ENCODE measurements at regions not wholly inside any gene's neighbourhood (a gene's known extent, or its start where the extent isn't known, plus 50 kb on each side); places are given as distances from the start of the nearest gene placed in this dataset.

- Histone ChIP-seq H3K9me3 (ENCODE audit: low read depth) (no peaks in the 10 kb centered on the region), H3K27ac (no peak overlapping the region), H3K4me2 (no peak overlapping the region), H3K79me2 (no peaks in the 10 kb centered on the region), H3K9me2 (replicated peaks; ENCODE audit: insufficient read depth) (no peaks in the 10 kb centered on the region), H3K36me3 (replicated peaks; ENCODE audit: insufficient read depth, low read depth) (no peaks in the 10 kb centered on the region), H3K4me1 (ENCODE audit: insufficient read depth) (no peaks in the 10 kb centered on the region), H3K4me3 (no peak overlapping the region), H3K27me3 (no peaks in the 10 kb centered on the region), H4K20me1 (ENCODE audit: insufficient read depth, poor library complexity, severe bottlenecking) (no peaks in the 10 kb centered on the region), H2AFZ (no peak overlapping the region)
- no peak for TF ChIP-seq EZH2 (IDR thresholded peaks at IDR 0.05; ENCODE audit: borderline replicate concordance)
- no peak for TF ChIP-seq CTCF (IDR thresholded peaks at IDR 0.05; ENCODE audit: poor library complexity)
- TF ChIP-seq EZH2phosphoT487 (IDR thresholded peaks at IDR 0.05; ENCODE audit: low read depth, severe bottlenecking, unreplicated experiment) = no peak
- no peak for DNase-seq (ENCODE audit: low spot score)
These were observed 79.6 kb upstream of the ADRA1B start for GRCh38 chr5:159836691-159837090.

- Histone ChIP-seq H3K9me2 (replicated peaks; ENCODE audit: insufficient read depth) (no peaks in the 10 kb centered on the region), H3K4me3 (no peak overlapping the region), H3K27ac (no peak overlapping the region), H3K4me2 (no peak overlapping the region), H3K9me3 (ENCODE audit: low read depth) (no peaks in the 10 kb centered on the region), H3K27me3 (no peaks in the 10 kb centered on the region), H2AFZ (no peak overlapping the region), H3K79me2 (no peaks in the 10 kb centered on the region), H4K20me1 (ENCODE audit: insufficient read depth, poor library complexity, severe bottlenecking) (no peaks in the 10 kb centered on the region), H3K4me1 (ENCODE audit: insufficient read depth) (no peaks in the 10 kb centered on the region), H3K36me3 (replicated peaks; ENCODE audit: insufficient read depth, low read depth) (no peaks in the 10 kb centered on the region)
- 86% methylated on average over 2 of the region's 2 CpGs for WGBS (ENCODE audit: low lambda C conversion rate, missing lambda C conversion rate)
- no peak for DNase-seq (ENCODE audit: low spot score)
- no peak for TF ChIP-seq EZH2phosphoT487 (IDR thresholded peaks at IDR 0.05; ENCODE audit: low read depth, severe bottlenecking, unreplicated experiment)
- no peak for TF ChIP-seq CTCF (IDR thresholded peaks at IDR 0.05; ENCODE audit: poor library complexity)
- no peak for TF ChIP-seq EZH2 (IDR thresholded peaks at IDR 0.05; ENCODE audit: borderline replicate concordance)
These were observed 78.4 kb upstream of the ADRA1B start for GRCh38 chr5:159837860-159838259.

- Histone ChIP-seq H3K27me3 (no peaks in the 10 kb centered on the region), H3K9me2 (replicated peaks; ENCODE audit: insufficient read depth) (no peaks in the 10 kb centered on the region), H3K4me1 (ENCODE audit: insufficient read depth) (no peaks in the 10 kb centered on the region), H4K20me1 (ENCODE audit: insufficient read depth, poor library complexity, severe bottlenecking) (no peaks in the 10 kb centered on the region), H3K36me3 (replicated peaks; ENCODE audit: insufficient read depth, low read depth) (no peaks in the 10 kb centered on the region), H3K4me2 (no peak overlapping the region), H2AFZ (no peak overlapping the region), H3K27ac (no peak overlapping the region), H3K9me3 (ENCODE audit: low read depth) (no peaks in the 10 kb centered on the region), H3K79me2 (no peaks in the 10 kb centered on the region), H3K4me3 (no peak overlapping the region)
- no peak for DNase-seq (ENCODE audit: low spot score)
- WGBS (ENCODE audit: low lambda C conversion rate, missing lambda C conversion rate) = 77% methylated on average over 8 of the region's 8 CpGs
- TF ChIP-seq EZH2phosphoT487 (IDR thresholded peaks at IDR 0.05; ENCODE audit: low read depth, severe bottlenecking, unreplicated experiment) (no peak), CTCF (IDR thresholded peaks at IDR 0.05; ENCODE audit: poor library complexity) (no peak), EZH2 (IDR thresholded peaks at IDR 0.05; ENCODE audit: borderline replicate concordance) (no peak)
These were observed 77.6 kb upstream of the ADRA1B start for GRCh38 chr5:159838551-159839222.

All from hepatocyte (in vitro differentiated cells).